ENCODE measurements at regions not wholly inside any gene's neighbourhood (a gene's known extent, or its start where the extent isn't known, plus 50 kb on each side); places are given as distances from the start of the nearest gene placed in this dataset.

DNA sequence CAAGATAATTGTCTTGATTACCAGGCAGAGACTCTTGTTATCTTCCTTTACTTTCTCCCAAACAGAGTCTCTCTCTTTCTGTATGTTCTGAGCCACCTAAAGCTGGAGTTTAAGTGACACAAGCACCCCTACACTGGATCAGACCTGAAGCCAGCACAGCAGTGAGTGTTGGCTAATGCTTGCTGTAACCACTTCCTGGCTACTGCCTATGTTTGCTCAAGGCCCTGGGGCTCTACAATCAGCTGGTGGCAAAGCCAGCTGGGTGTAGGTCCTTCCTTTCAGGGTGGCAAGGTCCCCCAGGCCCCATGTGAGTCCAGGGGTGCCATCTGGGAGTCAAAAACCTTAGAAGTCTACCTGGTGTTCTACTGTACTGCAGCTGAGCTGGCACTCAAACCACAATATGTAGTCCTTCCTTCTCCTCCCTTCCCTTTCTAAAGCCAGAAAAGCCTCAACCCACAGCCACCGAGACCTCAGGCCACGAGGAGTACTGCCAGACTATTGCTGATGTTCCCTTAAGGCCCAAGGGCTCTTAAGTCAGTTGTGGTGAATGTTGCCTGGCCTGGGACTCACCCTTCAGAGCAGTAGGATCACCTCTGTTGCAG is 416.3 kb downstream of the ADRA2A start:
- CTCF ChIA-PET (ENCODE audit: partially characterized antibody): no interaction called here
- DNase-seq: no peak

DNA sequence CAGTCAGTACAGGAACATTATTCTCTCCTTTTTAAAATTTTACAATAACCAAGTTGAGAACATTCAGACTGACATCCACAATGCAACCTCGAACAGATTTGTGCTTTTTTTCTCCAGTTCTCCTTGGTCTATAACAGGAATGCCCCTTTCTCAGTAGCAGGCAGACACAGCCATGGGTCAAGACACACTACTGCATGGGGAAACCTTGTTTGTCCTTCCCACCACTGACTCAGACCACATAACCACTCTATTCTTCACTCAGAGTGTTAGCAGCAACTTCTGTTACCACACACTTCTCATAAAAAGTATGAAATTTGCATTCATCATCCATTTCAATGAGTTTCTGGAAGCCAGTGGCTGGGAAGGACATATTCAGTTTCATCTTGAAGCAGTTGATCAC is 421.7 kb downstream of the ADRA2A start:
- no peaks in the 10 kb centered on the region for H3K4me1 Mint-ChIP-seq

More for the DNA sequence above, 416.3 kb downstream of the ADRA2A start:
- no peaks in the 10 kb centered on the region for H3K27me3 ChIP-seq (ENCODE audit: insufficient read depth, low read length)
- no peak overlapping the region for H3K27ac Mint-ChIP-seq
- H3K36me3 ChIP-seq (ENCODE audit: insufficient read depth, low read length): no peaks in the 10 kb centered on the region
- POLR2A ChIA-PET (ENCODE audit: partially characterized antibody): no interaction called here
- H3K27me3 Mint-ChIP-seq: peaks cover 10 to 12% of the 10 kb centered on the region in 2 donors
- intact Hi-C loops (cut with micrococcal nuclease): no loop called here
- no peak overlapping the region for H3K4me3 Mint-ChIP-seq
- no peak overlapping the region for H3K27ac ChIP-seq (ENCODE audit: low read depth, low read length)
- H3K36me3 Mint-ChIP-seq: no peaks in the 10 kb centered on the region
- no peak overlapping the region for H3K4me3 ChIP-seq (ENCODE audit: low read length in 2 of 2)
- peaks cover 0 to 65% (median 41%) of the 10 kb centered on the region in 8 donors for H3K9me3 Mint-ChIP-seq
- no peaks in the 10 kb centered on the region for H3K4me1 Mint-ChIP-seq
- peaks cover 0 to 5% of the 10 kb centered on the region in 2 donors for H3K9me3 ChIP-seq (ENCODE audit: control insufficient read depth in 1 of 2, low read length in 2 of 2)
- no peaks in the 10 kb centered on the region for H3K4me1 ChIP-seq (ENCODE audit: insufficient read depth, low read length)

DNA sequence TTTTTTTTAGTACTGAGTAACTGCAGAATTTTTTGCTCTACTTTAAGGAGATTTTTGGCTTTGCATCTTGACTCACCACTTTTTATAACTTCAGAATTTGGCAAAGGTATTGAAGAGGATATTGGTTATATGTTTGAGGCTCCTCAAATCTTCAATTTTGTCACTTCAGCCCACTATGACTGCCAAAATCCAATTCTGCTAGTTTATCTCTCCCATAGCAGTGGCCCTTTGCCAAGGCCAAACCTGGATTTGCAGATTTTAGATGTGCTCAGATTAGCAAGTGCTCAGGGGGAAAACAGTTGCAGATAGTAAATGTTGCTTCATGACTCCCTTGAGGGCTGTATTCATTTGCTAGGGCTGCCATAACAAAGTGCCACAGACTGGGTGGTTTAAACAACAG is 427.5 kb downstream of the ADRA2A start:
- ChIA-PET POLR2A (ENCODE audit: partially characterized antibody) (no interaction called here), CTCF (ENCODE audit: partially characterized antibody) (no interaction called here)
- intact Hi-C loops (cut with micrococcal nuclease): no loop called here
- H3K27ac Mint-ChIP-seq: no peak overlapping the region
- peaks cover 0 to 12% (median under 1%) of the 10 kb centered on the region in 8 donors for H3K9me3 Mint-ChIP-seq
- no peak overlapping the region for H3K4me3 ChIP-seq (ENCODE audit: low read length in 2 of 2)
- no peaks in the 10 kb centered on the region for H3K36me3 ChIP-seq (ENCODE audit: insufficient read depth, low read length)
- no peak overlapping the region for H3K27ac ChIP-seq (ENCODE audit: low read depth, low read length)
- no peaks in the 10 kb centered on the region for H3K27me3 ChIP-seq (ENCODE audit: insufficient read depth, low read length)
- peaks cover 0 to 10% of the 10 kb centered on the region in 2 donors for H3K27me3 Mint-ChIP-seq
- no peak for DNase-seq
- no peaks in the 10 kb centered on the region for H3K4me1 Mint-ChIP-seq
- H3K4me3 Mint-ChIP-seq: no peak overlapping the region
- H3K9me3 ChIP-seq (ENCODE audit: control insufficient read depth in 1 of 2, low read length in 2 of 2): no peaks in the 10 kb centered on the region
- no peaks in the 10 kb centered on the region for H3K36me3 Mint-ChIP-seq
- no peaks in the 10 kb centered on the region for H3K4me1 ChIP-seq (ENCODE audit: insufficient read depth, low read length)

More for the DNA sequence above, 421.7 kb downstream of the ADRA2A start:
- Mint-ChIP-seq H3K4me3 (no peak overlapping the region), H3K27ac (no peak overlapping the region), H3K36me3 (no peaks in the 10 kb centered on the region), H3K9me3 (peaks cover 0 to 21% (median 5%) of the 10 kb centered on the region in 8 donors), H3K27me3 (peaks cover 10 to 15% of the 10 kb centered on the region in 2 donors)
- intact Hi-C loops (cut with micrococcal nuclease): no loop called here
- H3K36me3 ChIP-seq (ENCODE audit: insufficient read depth, low read length): no peaks in the 10 kb centered on the region
- no peaks in the 10 kb centered on the region for H3K4me1 ChIP-seq (ENCODE audit: insufficient read depth, low read length)
- ChIA-PET POLR2A (ENCODE audit: partially characterized antibody) (no interaction called here), CTCF (ENCODE audit: partially characterized antibody) (no interaction called here)
- no peaks in the 10 kb centered on the region for H3K27me3 ChIP-seq (ENCODE audit: insufficient read depth, low read length)
- no peaks in the 10 kb centered on the region for H3K9me3 ChIP-seq (ENCODE audit: control insufficient read depth in 1 of 2, low read length in 2 of 2)
- no peak for DNase-seq
- no peak overlapping the region for H3K4me3 ChIP-seq (ENCODE audit: low read length in 2 of 2)
- no peak overlapping the region for H3K27ac ChIP-seq (ENCODE audit: low read depth, low read length)

DNA sequence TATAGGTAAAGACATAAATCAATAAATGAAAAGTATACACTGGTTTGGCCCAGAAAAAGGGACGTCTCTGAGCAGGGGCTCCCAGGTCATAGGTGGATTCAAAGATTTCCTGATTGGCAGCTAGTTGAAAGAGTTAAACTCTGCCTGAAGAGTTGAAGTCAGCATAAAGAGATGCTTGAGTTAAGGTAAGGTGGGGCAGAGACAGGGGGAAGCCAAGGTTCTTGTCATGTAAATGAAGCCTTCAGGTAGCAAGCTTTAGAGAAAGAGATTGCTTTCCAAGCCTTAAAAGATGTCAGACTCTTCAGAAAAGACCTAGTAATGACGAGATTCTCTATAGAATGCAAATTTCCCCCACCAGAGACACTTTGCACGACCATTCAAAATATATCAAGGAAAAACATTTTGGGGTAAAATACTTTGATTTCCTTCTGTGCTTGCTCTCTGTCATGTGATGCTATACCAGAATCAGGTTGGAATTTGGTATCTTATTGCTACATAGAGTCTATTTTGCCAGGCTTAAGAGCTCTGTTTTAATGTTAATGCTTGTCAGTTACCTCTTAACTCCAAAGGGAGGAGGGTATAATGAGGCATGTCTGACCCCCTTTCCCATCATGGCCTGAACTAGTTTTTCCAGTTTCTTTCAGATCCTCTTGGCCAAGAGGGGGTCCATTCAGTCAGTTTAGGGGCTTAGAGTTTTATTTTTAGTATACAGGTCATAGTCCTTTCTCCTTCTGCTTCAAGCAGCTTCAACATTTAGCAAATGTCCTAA is 429.6 kb downstream of the ADRA2A start:
- Histone ChIP-seq H3K4me1 (ENCODE audit: insufficient read depth, low read length) (no peaks in the 10 kb centered on the region), H3K9me3 (ENCODE audit: control insufficient read depth in 1 of 2, low read length in 2 of 2) (no peaks in the 10 kb centered on the region), H3K36me3 (ENCODE audit: insufficient read depth, low read length) (no peaks in the 10 kb centered on the region), H3K27ac (ENCODE audit: low read depth, low read length) (no peak overlapping the region), H3K27me3 (ENCODE audit: insufficient read depth, low read length) (no peaks in the 10 kb centered on the region), H3K4me3 (ENCODE audit: low read length in 2 of 2) (no peak overlapping the region)
- peaks cover 0 to 12% (median under 1%) of the 10 kb centered on the region in 8 donors for H3K9me3 Mint-ChIP-seq
- peaks cover 2 to 15% of the 10 kb centered on the region in 2 donors for H3K27me3 Mint-ChIP-seq
- no peak overlapping the region for H3K4me3 Mint-ChIP-seq
- intact Hi-C loops (cut with micrococcal nuclease): no loop called here
- H3K4me1 Mint-ChIP-seq: no peaks in the 10 kb centered on the region
- CTCF ChIA-PET (ENCODE audit: partially characterized antibody): no interaction called here
- POLR2A ChIA-PET (ENCODE audit: partially characterized antibody): no interaction called here
- H3K36me3 Mint-ChIP-seq: no peaks in the 10 kb centered on the region
- no peak for DNase-seq
- no peak overlapping the region for H3K27ac Mint-ChIP-seq

DNA sequence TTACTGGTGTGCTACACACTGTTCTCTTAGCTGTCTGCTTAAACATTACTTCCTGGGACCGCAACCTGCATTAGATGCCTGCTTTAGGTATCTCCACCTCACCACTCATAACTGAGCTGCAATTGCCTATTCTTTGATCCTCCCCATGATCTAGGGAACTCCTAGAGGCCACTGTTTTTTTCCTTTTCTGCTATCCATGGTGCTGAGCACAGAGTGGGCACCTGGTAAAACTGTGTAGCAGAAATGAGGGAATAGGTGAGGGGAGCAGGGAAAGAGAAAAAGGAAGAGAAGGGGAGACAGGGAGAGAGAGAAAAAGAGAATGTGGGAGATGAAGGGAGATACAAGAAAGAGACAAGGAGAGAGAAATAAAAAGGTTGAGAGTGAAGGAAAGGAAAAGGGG is 434.9 kb downstream of the ADRA2A start:
- Mint-ChIP-seq H3K36me3 (no peaks in the 10 kb centered on the region), H3K9me3 (peaks cover 0 to 2% (median 0%) of the 10 kb centered on the region in 8 donors), H3K27me3 (peaks cover 8 to 13% of the 10 kb centered on the region in 2 donors), H3K27ac (no peak overlapping the region), H3K4me3 (no peak overlapping the region), H3K4me1 (no peaks in the 10 kb centered on the region)
- ChIA-PET CTCF (ENCODE audit: partially characterized antibody) (no interaction called here), POLR2A (ENCODE audit: partially characterized antibody) (no interaction called here)
- no peak for DNase-seq
- H3K36me3 ChIP-seq (ENCODE audit: insufficient read depth, low read length): no peaks in the 10 kb centered on the region
- H3K27me3 ChIP-seq (ENCODE audit: insufficient read depth, low read length): no peaks in the 10 kb centered on the region
- no peaks in the 10 kb centered on the region for H3K4me1 ChIP-seq (ENCODE audit: insufficient read depth, low read length)
- no peak overlapping the region for H3K4me3 ChIP-seq (ENCODE audit: low read length in 2 of 2)
- intact Hi-C loops (cut with micrococcal nuclease): no loop called here
- H3K9me3 ChIP-seq (ENCODE audit: control insufficient read depth in 1 of 2, low read length in 2 of 2): no peaks in the 10 kb centered on the region
- no peak overlapping the region for H3K27ac ChIP-seq (ENCODE audit: low read depth, low read length)

DNA sequence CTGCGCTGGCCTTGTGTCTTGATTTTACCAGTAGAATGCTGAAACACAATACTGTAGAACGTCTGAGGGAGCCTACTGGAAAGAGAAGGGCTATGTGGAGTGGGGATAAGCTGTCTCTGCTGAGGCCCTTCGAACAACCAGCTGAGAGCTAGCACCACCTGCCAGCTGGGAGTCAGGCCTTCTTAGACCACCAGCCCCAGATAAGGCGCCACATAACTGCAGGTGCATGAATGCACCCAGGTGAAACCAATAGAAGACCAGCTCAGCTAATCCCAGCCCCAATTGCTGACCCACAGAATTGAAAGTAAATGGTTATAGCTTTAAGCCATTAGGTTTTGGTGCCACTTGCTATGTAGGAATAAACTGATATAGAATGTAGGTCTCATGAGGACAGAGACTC is 438.4 kb downstream of the ADRA2A start:
- H3K4me3 ChIP-seq (ENCODE audit: low read length in 2 of 2): no peak overlapping the region
- Mint-ChIP-seq H3K4me3 (no peak overlapping the region), H3K27me3 (peaks cover 8% of the 10 kb centered on the region in 2 donors), H3K4me1 (no peaks in the 10 kb centered on the region), H3K36me3 (no peaks in the 10 kb centered on the region), H3K9me3 (peaks cover 0 to 2% (median 0%) of the 10 kb centered on the region in 8 donors), H3K27ac (no peak overlapping the region)
- H3K4me1 ChIP-seq (ENCODE audit: insufficient read depth, low read length): no peaks in the 10 kb centered on the region
- no peak for DNase-seq
- H3K27ac ChIP-seq (ENCODE audit: low read depth, low read length): no peak overlapping the region
- intact Hi-C loops (cut with micrococcal nuclease): no loop called here
- no peaks in the 10 kb centered on the region for H3K9me3 ChIP-seq (ENCODE audit: control insufficient read depth in 1 of 2, low read length in 2 of 2)
- ChIA-PET CTCF (ENCODE audit: partially characterized antibody) (no interaction called here), POLR2A (ENCODE audit: partially characterized antibody) (no interaction called here)
- no peaks in the 10 kb centered on the region for H3K36me3 ChIP-seq (ENCODE audit: insufficient read depth, low read length)
- no peaks in the 10 kb centered on the region for H3K27me3 ChIP-seq (ENCODE audit: insufficient read depth, low read length)

DNA sequence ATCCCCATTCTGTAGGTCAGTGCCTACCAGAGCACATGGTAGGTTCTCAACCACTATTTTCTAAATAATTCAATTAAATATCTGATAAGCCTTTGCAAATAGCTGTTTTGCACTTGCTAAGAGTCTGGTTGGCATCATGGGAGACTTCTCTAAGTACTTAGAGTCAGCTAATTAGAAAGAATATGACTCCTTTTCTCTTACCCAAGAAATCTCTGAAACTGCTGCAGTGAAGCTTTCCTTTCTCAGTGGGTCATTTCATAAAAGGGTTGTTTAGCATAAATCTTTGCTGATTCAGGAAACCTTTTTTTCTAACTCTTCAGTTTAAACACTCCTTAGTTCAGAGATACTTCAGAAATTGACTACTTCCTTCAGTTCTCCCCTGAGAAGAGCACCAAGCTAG is 438.9 kb downstream of the ADRA2A start:
- intact Hi-C loops (cut with micrococcal nuclease): no loop called here
- no peaks in the 10 kb centered on the region for H3K4me1 ChIP-seq (ENCODE audit: insufficient read depth, low read length)
- peaks cover 6 to 7% of the 10 kb centered on the region in 2 donors for H3K27me3 Mint-ChIP-seq
- H3K36me3 Mint-ChIP-seq: no peaks in the 10 kb centered on the region
- peaks cover 0 to 2% (median 0%) of the 10 kb centered on the region in 8 donors for H3K9me3 Mint-ChIP-seq
- H3K9me3 ChIP-seq (ENCODE audit: control insufficient read depth in 1 of 2, low read length in 2 of 2): no peaks in the 10 kb centered on the region
- ChIA-PET CTCF (ENCODE audit: partially characterized antibody) (no interaction called here), POLR2A (ENCODE audit: partially characterized antibody) (no interaction called here)
- H3K4me1 Mint-ChIP-seq: no peaks in the 10 kb centered on the region
- H3K27ac Mint-ChIP-seq: no peak overlapping the region
- H3K4me3 Mint-ChIP-seq: no peak overlapping the region
- DNase-seq: no peak
- no peaks in the 10 kb centered on the region for H3K36me3 ChIP-seq (ENCODE audit: insufficient read depth, low read length)
- no peaks in the 10 kb centered on the region for H3K27me3 ChIP-seq (ENCODE audit: insufficient read depth, low read length)
- no peak overlapping the region for H3K4me3 ChIP-seq (ENCODE audit: low read length in 2 of 2)
- H3K27ac ChIP-seq (ENCODE audit: low read depth, low read length): no peak overlapping the region
